Activated CD8-positive, alpha-beta memory T cell treated with anti-CD3 and anti-CD28 coated beads, Interleukin-2, amount 10 ng/mL, durations not matched to agents 7 days and 5 days (primary cell): ENCODE measurements at regions not wholly inside any gene's neighbourhood (a gene's known extent, or its start where the extent isn't known, plus 50 kb on each side); places are given as distances from the start of the nearest gene placed in this dataset.

Experiments
- ATAC-seq: fragments of 150-1000 bp; cut with Tn5 transposase; one replicate; pipeline ENCODE4 v1.10.0; 2021; ENCODE audit warnings: moderate library complexity
- CTCF ChIA-PET: fragments of 350-600 bp; sonication (Branson Sonifier 250); formaldehyde crosslinking; loops from one replicate; lab custom pipeline; 2021; ENCODE audit warnings: antibody characterized with exemption; lab: Charles Lee
- DNase-seq: peaks from one replicate; pipeline ENCODE4 v3.0.0-alpha.2; 2020
- H3K27ac Mint-ChIP-seq: one replicate; pipeline ENCODE4 v1.8.0; 2021; ENCODE audit warnings: mild to moderate bottlenecking, mixed read lengths
- H3K27me3 Mint-ChIP-seq: one replicate; pipeline ENCODE4 v1.8.0; 2021; ENCODE audit warnings: mixed read lengths
- H3K36me3 Mint-ChIP-seq: one replicate; pipeline ENCODE4 v1.8.0; 2021; ENCODE audit warnings: mild to moderate bottlenecking, mixed read lengths
- H3K4me1 Mint-ChIP-seq: one replicate; pipeline ENCODE4 v1.8.0; 2021; ENCODE audit warnings: mixed read lengths
- H3K4me3 Mint-ChIP-seq: one replicate; pipeline ENCODE4 v1.8.0; 2021; ENCODE audit warnings: mild to moderate bottlenecking, moderate library complexity, mixed read lengths
- H3K9me3 Mint-ChIP-seq: one replicate; pipeline ENCODE4 v1.8.0; 2022; ENCODE audit warnings: low read depth, mixed read lengths

DNA sequence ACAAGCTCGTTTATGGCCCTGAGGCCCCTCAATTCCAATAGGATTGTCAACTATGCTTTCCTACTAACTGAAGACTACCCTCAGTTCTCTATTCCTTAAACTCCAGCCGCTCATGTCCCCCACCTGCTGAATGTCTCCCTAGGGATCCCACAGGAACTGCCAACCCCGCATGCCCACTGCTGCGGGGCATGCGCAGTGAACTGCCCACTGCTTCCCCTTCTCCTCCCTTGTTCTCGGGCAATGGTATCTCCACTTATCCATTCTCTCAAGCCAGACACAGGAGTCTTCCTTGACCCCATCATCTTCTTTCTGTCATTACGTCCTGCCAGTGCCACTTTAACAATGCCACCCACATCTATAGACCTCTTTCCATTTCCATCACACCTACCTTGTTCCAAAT, 90.0 kb downstream of the FGF18 start:
- CTCF ChIA-PET = no interaction called here
- no peak overlapping the region for H3K27ac Mint-ChIP-seq
- DNase-seq (no peak), ATAC-seq (no peak)
- H3K4me3 Mint-ChIP-seq = no peak overlapping the region
- no peaks in the 10 kb centered on the region for H3K4me1 Mint-ChIP-seq
- no peaks in the 10 kb centered on the region for H3K9me3 Mint-ChIP-seq
- H3K27me3 Mint-ChIP-seq = no peaks in the 10 kb centered on the region
- H3K36me3 Mint-ChIP-seq = no peaks in the 10 kb centered on the region

DNA sequence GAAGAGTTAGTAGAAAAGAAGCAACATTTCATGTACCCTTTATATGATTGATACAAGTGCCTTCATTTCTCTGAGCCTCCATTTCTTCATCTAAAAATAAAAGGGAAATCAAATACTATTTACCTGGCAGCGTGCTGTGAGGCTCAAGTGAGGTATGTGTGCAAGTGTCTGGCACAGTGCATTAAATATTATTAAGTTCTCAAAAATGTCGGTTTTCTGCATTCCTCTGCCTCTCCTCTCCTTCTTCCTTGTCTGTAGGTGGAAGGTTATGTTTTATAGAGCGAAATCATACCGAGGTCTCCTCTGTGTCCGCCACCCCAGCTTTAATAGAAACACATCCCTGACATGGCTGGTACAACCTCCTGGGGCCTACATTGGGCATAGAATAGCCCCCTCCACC, 93.0 kb downstream of the FGF18 start:
- Mint-ChIP-seq H3K36me3 (no peaks in the 10 kb centered on the region), H3K4me3 (no peak overlapping the region)
- CTCF ChIA-PET = no interaction called here

DNA sequence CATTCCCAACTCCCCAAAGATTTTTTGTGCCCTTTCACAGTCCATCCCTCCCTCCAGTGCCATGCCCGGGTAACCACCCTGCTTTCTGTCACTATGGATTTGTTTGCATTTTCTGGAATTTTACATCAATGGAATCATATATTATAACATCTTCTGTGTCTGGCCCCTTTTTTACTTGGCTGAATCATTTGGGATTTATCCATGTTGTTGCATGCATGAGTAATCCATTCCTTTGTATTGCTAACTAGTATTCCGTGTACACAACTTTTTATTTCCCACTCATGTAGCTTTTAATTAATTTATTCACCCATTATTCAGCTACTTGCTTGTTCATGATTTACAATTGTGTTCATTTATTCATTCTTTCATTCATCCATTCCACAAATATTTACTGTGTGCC, 94.1 kb downstream of the FGF18 start:
- Mint-ChIP-seq H3K4me1 (no peaks in the 10 kb centered on the region), H3K4me3 (no peak overlapping the region), H3K27me3 (no peaks in the 10 kb centered on the region), H3K9me3 (no peaks in the 10 kb centered on the region), H3K36me3 (no peaks in the 10 kb centered on the region), H3K27ac (no peak overlapping the region)
- DNase-seq = no peak
- CTCF ChIA-PET = no interaction called here
- no peak for ATAC-seq

More for the DNA sequence above, 93.0 kb downstream of the FGF18 start:
- no peaks in the 10 kb centered on the region for H3K4me1 Mint-ChIP-seq
- DNase-seq = no peak
- H3K27me3 Mint-ChIP-seq = no peaks in the 10 kb centered on the region
- ATAC-seq = no peak
- H3K27ac Mint-ChIP-seq = no peak overlapping the region
- H3K9me3 Mint-ChIP-seq = no peaks in the 10 kb centered on the region

DNA sequence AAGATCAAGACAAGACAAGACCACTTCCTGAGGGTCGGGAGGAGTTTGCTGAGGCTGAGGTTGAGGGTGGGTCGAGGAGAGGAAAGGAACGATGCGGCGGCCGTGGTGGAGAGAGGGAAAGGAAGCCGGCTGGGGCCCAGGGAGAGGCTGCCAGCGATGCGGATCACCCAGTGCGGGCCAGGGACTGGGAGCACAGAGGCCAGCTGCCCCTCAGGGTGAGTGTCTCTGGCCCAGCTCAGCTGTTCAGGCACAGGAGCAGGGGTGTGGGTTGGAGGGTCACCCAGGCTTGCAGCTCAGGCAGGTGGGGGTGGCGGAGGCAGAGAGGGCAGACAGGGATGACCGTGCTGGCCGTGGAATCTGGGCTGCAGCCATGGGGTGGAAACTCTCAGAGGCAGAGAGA, 99.5 kb downstream of the FGF18 start:
- CTCF ChIA-PET = no interaction called here
- no peak for DNase-seq
- Mint-ChIP-seq H3K27me3 (no peaks in the 10 kb centered on the region), H3K9me3 (no peaks in the 10 kb centered on the region), H3K27ac (no peak overlapping the region), H3K4me3 (no peak overlapping the region), H3K4me1 (no peaks in the 10 kb centered on the region), H3K36me3 (no peaks in the 10 kb centered on the region)
- ATAC-seq = no peak

DNA sequence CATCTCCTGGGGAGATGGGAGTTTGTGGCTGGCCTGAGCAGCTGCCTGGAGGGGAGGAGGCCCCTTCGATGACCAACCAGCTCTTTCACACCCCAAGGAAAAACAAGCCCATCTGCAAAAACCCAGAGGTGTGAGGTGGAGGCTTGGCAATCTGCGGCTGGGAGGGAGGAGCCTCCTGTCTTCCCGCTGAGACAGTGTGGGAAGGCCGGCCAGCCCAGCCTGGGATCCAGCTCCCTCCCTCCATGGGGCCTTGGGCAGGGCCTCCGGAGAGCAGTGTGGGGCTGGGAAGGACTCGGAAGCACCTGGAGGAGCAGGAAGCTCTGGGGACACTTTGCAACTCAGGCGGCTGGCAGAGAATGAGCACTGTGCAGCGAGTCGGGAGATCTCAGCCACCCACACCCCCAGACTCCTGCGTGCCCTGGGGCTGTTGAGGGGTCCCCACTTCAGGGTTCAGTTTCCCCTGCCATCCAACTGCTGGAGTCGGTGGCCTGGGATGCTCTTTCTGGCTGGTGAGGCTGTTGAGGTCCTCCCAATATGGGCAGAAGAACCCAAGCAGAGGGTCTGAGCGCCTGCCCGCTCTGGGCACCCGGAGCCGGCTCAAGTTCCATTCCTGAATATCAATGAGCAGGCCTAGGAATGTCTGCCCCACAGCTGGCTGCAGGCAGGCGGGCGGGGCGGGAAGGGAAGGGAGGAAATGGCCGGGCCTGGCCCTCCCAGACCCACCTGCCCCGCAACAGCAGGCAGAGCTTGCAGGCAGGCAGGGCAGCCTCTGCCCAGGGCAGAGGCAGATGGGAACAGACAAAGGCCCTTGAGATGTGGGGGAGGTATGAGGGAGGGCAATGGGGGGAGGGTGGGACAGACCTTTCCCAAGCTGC, 101.1 kb downstream of the FGF18 start:
- Mint-ChIP-seq H3K4me1 (no peaks in the 10 kb centered on the region), H3K4me3 (no peak overlapping the region), H3K27ac (no peak overlapping the region), H3K9me3 (no peaks in the 10 kb centered on the region), H3K36me3 (no peaks in the 10 kb centered on the region), H3K27me3 (no peaks in the 10 kb centered on the region)
- ATAC-seq (no peak), DNase-seq (no peak)
- CTCF ChIA-PET = no interaction called here

DNA sequence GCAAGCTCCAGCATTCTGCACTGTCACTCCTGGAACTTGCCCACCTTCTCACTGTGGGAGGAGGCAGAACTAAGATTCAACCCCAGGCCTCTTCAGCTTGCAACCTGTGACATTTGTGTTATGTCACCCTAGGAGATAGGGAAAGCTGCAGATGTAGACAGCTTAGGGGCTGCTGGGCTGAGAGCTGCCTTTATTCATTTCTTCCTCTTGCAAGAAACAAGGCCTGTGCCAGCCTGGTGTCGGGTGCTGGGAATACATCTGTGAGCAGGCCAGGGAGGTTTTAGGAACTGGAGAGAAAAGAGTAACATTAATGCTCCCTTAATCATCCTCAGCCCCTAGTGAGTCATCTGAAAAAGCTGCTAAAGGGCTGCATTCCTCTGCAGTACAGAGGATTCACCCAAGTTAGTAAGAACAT, 101.8 kb downstream of the FGF18 start:
- no peaks in the 10 kb centered on the region for H3K27me3 Mint-ChIP-seq
- no peaks in the 10 kb centered on the region for H3K9me3 Mint-ChIP-seq
- no peak for ATAC-seq
- no peak for DNase-seq
- no peak overlapping the region for H3K27ac Mint-ChIP-seq
- CTCF ChIA-PET = no interaction called here
- H3K36me3 Mint-ChIP-seq = no peaks in the 10 kb centered on the region
- H3K4me1 Mint-ChIP-seq = no peaks in the 10 kb centered on the region
- no peak overlapping the region for H3K4me3 Mint-ChIP-seq

DNA sequence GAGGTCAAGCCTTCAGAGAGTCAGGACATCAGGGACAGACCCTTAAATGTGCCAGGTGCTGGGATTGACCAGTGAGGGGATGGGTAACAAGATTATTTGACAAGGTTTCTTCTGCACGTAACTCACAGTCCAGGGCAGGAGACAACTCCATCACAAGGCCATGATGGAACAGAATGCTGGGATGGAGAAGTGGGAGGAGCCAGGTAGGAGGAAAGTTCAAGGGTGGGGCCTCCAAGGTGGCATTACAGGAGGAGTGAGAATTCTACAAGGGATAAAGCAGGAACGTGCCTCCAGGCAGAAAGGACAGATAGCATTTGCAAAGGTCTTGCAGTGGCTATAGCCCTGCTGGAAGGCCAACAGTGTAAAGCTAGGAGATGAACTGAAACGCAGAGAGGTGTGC, 102.2 kb downstream of the FGF18 start:
- H3K27ac Mint-ChIP-seq = no peak overlapping the region
- CTCF ChIA-PET = no interaction called here
- DNase-seq (no peak), ATAC-seq (no peak)
- H3K9me3 Mint-ChIP-seq = no peaks in the 10 kb centered on the region
- H3K4me3 Mint-ChIP-seq = no peak overlapping the region
- no peaks in the 10 kb centered on the region for H3K36me3 Mint-ChIP-seq
- H3K4me1 Mint-ChIP-seq = no peaks in the 10 kb centered on the region
- H3K27me3 Mint-ChIP-seq = no peaks in the 10 kb centered on the region

DNA sequence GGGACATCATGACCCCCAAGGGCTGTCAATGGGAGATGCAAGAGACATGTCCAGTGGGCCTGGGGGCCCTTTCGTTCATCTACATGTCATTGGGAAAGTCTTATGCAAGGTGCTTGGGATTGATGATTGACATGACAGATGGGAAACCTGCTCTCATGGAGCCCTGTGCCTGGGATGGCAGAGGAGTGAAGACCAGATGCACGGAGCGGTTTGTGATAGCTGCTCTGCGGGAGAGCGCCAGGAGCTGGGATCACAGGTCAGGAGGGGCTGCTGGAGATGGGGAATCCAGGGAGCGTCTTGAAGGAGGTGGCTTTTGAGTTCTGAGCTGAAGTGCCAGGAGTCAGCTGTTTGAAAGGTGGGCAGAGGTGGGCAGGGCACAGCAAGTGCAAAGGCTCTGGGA, 104.3 kb downstream of the FGF18 start:
- no peak for ATAC-seq
- CTCF ChIA-PET = no interaction called here

DNA sequence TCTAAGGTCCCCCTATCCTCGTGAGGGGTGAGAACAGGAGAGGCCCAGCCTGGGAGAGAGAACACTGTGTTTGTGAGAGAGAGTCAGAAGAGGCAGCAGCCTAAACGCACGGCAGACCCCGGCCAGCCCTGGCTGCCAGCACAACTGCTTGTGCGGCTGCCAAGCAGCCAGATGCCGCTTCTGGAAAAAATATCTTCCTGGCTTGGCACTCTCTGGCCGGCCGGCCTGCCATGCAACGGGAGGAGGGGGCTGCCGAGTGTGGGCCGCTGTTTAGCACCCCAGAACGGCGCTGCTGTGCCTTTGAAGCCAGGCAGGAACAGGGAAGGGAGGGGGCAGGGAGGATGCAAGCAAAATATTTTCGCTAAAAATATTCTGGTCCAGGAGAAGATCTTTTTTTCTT, 105.0 kb downstream of the FGF18 start:
- DNase-seq = no peak
- no peaks in the 10 kb centered on the region for H3K4me1 Mint-ChIP-seq
- H3K9me3 Mint-ChIP-seq = no peaks in the 10 kb centered on the region
- H3K4me3 Mint-ChIP-seq = no peak overlapping the region
- H3K36me3 Mint-ChIP-seq = no peaks in the 10 kb centered on the region
- CTCF ChIA-PET = no interaction called here
- peaks cover 5% of the 10 kb centered on the region for H3K27me3 Mint-ChIP-seq
- no peak for ATAC-seq
- H3K27ac Mint-ChIP-seq = no peak overlapping the region

More for the DNA sequence above, 104.3 kb downstream of the FGF18 start:
- Mint-ChIP-seq H3K27ac (no peak overlapping the region), H3K4me1 (no peaks in the 10 kb centered on the region), H3K27me3 (peaks cover 5% of the 10 kb centered on the region), H3K4me3 (no peak overlapping the region), H3K9me3 (no peaks in the 10 kb centered on the region), H3K36me3 (no peaks in the 10 kb centered on the region)
- DNase-seq = no peak

DNA sequence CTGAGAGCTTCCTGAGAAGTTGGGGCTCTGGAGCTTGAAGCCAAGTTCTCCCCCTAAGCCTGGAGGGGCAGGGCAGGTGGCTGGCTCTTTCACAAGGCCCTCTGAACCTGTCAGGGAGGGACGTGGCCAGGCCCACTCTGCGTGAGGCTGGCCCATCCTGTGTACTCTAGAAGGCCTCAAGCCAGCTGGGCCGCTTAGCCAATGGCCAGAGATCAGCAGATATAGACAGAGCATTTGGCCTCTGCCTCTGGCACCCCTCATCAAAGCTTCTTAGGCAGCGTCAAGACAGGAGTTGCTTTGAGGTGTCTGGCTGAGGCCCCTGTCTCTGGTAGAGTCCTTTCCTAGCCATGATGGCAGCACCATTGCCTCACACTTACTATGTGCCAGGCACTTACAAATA, 105.6 kb downstream of the FGF18 start:
- H3K27ac Mint-ChIP-seq = no peak overlapping the region
- no peaks in the 10 kb centered on the region for H3K4me1 Mint-ChIP-seq
- no peaks in the 10 kb centered on the region for H3K9me3 Mint-ChIP-seq
- no peak for DNase-seq
- no peaks in the 10 kb centered on the region for H3K36me3 Mint-ChIP-seq
- H3K4me3 Mint-ChIP-seq = no peak overlapping the region
- CTCF ChIA-PET = no interaction called here
- ATAC-seq = no peak
- peaks cover 5% of the 10 kb centered on the region for H3K27me3 Mint-ChIP-seq

DNA sequence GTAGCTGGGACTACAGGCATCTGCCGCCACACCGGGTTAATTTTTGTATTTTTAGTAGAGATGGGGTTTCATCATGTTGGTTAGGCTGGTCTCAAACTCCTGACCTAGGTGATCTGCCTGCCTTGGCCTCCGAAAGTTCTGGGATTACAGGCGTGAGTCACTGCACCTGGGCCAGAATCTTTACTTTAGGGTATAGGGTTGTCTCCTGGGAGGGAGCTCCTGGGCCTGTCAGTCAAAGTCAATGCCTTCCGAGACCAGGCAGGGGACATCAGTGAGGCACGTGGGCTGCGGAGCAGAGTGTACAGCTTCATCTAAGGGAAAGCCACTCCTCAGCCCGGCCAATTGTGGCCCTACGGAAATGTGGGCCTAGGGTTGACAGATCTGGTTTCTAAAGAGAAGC, 108.6 kb downstream of the FGF18 start:
- Mint-ChIP-seq H3K27me3 (peaks cover 11% of the 10 kb centered on the region), H3K9me3 (no peaks in the 10 kb centered on the region), H3K27ac (no peak overlapping the region), H3K4me3 (no peak overlapping the region), H3K4me1 (no peaks in the 10 kb centered on the region), H3K36me3 (no peaks in the 10 kb centered on the region)
- no peak for DNase-seq
- CTCF ChIA-PET = no interaction called here
- ATAC-seq = no peak

DNA sequence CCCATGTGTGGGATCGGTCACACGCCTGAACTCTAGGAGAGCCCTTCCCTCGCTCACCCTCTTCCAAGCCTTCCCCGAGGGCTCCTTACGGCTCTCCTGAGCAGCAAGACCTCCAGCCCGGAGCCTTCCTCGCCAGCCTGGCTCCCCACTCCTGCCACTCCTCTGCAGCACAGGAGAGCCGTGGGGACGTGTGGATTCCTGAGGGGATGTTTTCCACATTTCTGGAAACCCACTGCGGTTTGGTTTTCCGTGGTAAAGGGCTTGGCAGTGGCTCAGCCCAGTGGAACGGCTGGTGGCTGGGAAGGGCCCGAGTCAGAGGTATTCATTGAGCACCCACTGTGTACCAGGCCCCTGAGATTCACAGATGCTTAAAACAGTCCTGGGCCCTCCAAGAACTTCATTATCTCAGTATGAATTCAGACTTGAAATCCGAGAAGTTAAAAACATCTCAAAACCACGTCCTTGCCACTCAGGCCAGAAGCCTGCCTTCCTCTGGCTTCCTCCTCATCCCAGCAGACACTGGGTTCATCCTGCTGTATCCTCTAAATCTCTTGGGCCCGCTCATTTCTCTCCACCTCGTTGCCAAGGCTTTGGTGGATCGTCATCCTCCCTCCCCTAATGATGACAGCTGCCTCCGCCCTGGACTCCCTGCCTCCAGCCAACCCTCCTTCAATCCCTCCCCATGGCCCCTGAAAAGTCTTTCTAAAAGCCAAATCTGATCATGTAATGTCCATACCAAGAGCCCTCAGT, 109.6 kb downstream of the FGF18 start:
- ATAC-seq (no peak), DNase-seq (no peak)
- CTCF ChIA-PET = no interaction called here
- H3K27me3 Mint-ChIP-seq = peaks cover 16% of the 10 kb centered on the region
- no peaks in the 10 kb centered on the region for H3K9me3 Mint-ChIP-seq
- no peaks in the 10 kb centered on the region for H3K36me3 Mint-ChIP-seq
- H3K4me1 Mint-ChIP-seq = no peaks in the 10 kb centered on the region
- H3K4me3 Mint-ChIP-seq = no peak overlapping the region
- H3K27ac Mint-ChIP-seq = no peak overlapping the region

DNA sequence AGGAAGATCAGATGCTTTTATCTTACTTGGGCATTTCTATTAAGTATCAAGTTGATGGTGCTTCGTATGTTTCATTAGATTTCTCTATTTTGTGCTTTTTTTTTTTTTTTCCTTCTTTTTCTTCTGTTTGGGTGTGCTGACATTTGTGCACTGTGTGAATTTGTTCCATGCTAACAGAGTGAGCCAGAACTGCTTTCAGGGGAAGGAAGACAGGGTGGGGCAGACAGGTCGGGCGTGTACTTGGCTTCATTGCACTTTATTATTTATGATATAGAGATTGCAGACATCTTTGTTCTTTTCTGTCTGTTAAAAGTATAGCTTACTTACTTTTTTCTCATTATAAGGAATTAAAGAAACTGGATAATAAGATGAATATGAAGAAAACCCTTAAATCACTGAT, 112.2 kb downstream of the FGF18 start:
- ATAC-seq (no peak), DNase-seq (no peak)
- Mint-ChIP-seq H3K27me3 (peaks cover 23% of the 10 kb centered on the region), H3K9me3 (no peaks in the 10 kb centered on the region), H3K4me1 (no peaks in the 10 kb centered on the region), H3K36me3 (no peaks in the 10 kb centered on the region), H3K27ac (no peak overlapping the region), H3K4me3 (no peak overlapping the region)
- CTCF ChIA-PET = no interaction called here

DNA sequence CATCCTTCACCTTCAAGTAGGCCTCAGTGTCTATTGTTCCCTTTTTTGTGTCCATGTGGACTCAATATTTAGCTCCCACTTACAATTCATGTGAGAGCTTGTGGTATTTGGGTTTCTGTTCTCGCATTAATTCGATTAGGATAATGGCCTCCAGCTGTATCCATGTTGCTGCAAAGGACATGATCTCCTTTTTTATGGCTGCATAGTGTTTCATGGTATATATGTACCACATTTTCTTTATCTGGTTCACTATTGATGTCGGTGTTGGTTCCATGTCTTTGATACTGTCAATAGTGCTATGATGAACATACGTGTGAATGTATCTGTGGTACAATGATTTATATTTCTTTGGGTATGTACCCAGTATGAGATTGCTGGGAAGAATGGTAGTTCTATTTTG, 113.7 kb downstream of the FGF18 start:
- Mint-ChIP-seq H3K27me3 (peaks cover 19% of the 10 kb centered on the region), H3K27ac (no peak overlapping the region), H3K4me3 (no peak overlapping the region), H3K36me3 (no peaks in the 10 kb centered on the region), H3K4me1 (no peaks in the 10 kb centered on the region), H3K9me3 (no peaks in the 10 kb centered on the region)
- CTCF ChIA-PET = no interaction called here
- ATAC-seq (no peak), DNase-seq (no peak)
